NCI-H2029 (cell line): ENCODE measurements at regions not wholly inside any gene's neighbourhood (a gene's known extent, or its start where the extent isn't known, plus 50 kb on each side); places are given as distances from the start of the nearest gene placed in this dataset.

ENCODE experiments used
- DNase-seq: peaks from one replicate; lab custom pipeline; 2025; lab: John Stamatoyannopoulos, UW

- DNase-seq, result no peak
Measured at GRCh38 chr9:129330711-129331492, 152.8 kb upstream of the IER5L start.

GRCh38 chr9:129328355-129329042, 150.4 kb upstream of the IER5L start:
- DNase-seq, result no peak

GRCh38 chr9:129327552-129328328, 149.7 kb upstream of the IER5L start:
- DNase-seq, result no peak

GRCh38 chr9:129326061-129327005, 148.3 kb upstream of the IER5L start:
- DNase-seq, result no peak

DNA sequence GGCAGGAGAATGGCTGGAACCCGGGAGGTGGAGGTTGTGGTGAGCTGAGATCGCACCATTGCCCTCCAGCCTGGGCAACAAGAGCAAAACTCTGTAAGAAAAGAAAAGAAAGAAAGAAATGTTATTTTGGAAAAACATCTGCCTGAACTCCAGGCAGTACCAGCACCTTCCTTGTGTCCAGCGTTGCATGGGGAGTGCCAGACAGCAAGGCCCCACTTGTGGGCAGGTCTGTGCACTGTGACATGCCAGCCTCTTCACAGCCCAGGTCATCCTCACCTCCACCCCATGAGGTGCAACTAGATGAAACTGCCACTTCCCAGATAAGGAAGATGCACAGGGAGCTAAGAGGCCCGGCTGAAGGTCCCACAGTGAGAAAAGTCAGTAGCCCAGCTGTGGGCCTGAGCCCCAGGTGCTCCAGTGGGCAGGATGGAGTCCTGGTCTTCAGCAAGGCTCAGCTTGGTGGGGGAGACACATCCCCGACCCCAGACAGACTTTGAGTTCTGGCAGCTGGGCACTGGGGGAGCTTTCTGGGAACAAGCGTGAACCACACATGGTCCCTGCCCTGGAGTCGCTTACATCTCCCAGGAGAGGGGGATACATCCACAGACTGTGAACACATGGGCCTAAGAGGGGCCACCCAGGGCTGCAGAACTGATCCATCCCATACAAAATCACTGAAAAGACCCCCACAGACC, 146.9 kb upstream of the IER5L start:
- no peak for DNase-seq

GRCh38 chr9:129323999-129324553, 146.0 kb upstream of the IER5L start:
- no peak for DNase-seq

GRCh38 chr9:129323376-129323998, 145.4 kb upstream of the IER5L start:
- DNase-seq, result no peak

DNA sequence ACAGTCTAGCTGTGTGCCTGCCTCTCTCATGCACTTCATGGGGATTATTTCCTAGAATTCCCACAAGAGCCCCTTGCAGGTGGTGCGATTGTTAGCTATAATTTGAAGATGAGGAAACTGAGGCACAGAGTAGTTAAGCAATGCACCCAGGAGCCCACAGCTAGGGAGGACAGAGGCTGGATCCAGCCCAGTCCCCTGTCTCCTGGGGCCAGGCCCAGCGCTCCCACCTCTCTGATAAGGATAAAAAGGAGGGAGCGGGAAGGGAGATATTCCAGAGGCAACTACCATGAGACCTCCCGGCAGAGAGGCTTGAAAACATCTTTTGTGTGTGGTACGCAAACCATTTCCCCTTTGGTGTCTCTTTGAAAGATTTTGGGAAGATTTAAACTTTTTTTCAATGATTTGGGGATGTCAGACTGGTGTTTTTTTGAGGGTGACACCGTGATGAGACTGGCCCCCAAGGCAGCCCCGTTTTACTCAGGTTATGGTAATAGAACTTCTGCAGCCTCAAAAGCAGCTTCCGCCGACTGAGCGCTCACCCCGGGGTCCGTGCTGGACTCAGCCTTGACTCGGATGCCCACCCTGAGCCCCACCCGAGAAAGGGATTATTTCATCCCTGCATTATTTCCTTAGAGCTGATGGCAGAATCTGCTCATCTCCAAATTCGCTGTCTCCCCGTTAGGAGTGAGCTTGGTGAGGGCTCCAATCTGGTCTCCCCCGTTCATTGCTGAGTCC, 144.7 kb upstream of the IER5L start:
- no peak for DNase-seq

- DNase-seq, result no peak
Measured at GRCh38 chr9:129322022-129322621, 144.1 kb upstream of the IER5L start.

DNA sequence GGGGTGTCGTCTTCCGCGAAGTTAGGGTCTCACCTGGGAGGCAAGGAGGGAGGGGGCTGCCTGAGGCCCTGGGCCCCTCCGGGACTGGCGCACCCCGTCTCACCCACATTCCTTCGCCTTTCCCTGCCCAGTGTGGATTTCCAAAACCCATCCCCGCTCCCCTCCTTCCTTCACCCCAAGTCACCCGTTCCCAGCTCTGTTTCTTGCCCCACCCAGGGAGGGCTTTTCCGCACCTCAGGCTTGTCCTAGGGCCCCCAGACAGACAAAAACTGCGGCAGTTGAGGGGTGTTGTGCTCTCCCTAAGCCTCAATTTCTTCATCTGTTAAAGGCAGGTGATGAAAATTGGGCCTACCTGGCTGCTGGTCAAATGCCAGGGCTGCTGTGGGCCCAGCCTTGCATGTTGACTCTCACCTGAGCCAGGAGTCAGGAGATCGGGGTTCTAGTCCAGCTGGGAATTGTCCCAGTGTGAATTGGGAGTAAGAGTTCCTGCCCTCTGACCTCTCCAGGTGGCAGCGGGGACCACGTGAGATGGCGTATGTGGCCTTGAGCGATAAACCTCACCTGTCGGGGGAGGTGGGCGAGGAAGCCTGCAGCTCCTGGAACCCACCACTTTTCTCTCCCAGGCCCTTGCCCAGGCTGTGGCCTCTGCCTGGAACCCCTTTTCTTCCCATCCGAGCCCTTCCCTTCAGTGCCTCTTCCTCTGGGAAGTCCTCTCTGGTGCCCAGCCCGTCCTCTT, 143.4 kb upstream of the IER5L start:
- no peak for DNase-seq

- DNase-seq, result peak; percentile 44
Measured at GRCh38 chr9:129320575-129321285, 142.7 kb upstream of the IER5L start.

GRCh38 chr9:129319938-129320481, 141.9 kb upstream of the IER5L start:
- peak; percentile 29 for DNase-seq

DNA sequence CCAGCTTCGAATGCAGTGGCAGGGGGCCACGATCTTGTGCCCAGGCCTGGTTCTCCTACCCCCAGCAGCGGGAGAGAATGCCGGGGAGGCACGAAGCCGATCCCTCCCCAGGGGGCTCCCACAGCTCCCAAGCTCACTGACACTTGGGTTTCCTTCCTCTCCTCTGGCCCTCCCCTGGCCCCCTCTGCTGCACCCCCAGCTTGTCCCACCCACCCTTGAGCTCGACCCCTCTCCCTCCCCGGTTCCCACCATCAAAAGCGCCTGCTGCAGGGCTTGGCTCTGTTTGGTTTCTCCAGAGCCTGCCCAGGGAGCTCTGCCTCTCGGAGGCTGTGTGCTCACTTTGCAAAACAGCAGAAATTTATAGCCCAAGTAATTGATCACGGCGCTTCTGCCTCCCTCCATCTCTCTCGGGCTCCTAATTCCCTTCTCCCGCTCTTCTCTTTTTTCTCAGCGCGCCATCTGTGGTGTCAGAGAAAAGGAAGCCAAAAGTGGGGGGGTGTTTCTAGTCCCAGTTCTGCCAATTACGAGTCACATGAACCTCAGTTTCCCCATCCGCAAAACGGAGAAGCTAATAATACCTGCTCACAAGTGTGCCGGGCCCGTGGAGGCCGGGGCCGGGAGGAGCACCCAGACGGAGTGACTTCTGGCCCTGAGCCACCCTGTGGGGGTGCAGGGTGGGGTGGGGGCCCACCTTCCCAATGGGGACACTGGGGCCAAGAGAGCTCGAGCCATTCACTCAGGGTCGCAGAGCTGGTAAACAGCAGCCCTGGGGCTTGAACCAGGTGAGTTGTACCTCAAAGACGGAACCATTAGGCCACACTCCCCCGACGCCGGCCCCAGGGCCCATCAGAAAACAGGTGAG, 141.2 kb upstream of the IER5L start:
- DNase-seq, result no peak

- DNase-seq, result no peak
Measured at GRCh38 chr9:129318121-129319075, 140.3 kb upstream of the IER5L start.
